ENCODE measurements at regions not wholly inside any gene's neighbourhood (a gene's known extent, or its start where the extent isn't known, plus 50 kb on each side); places are given as distances from the start of the nearest gene placed in this dataset.

- no peak for TF ChIP-seq POLR2A (IDR thresholded peaks at IDR 0.05; ENCODE audit: low read depth, low read length)
- TF ChIP-seq TAF1 (IDR thresholded peaks at IDR 0.05; ENCODE audit: borderline replicate concordance, low read depth, low read length): no peak
- no peak for TF ChIP-seq POLR2AphosphoS5 (IDR thresholded peaks at IDR 0.05; ENCODE audit: low read depth, low read length)
Measured at GRCh38 chr13:91042870-91043269, 304.6 kb upstream of the MIR17HG start.

Data from GM12892 (cell line).